ENCODE measurements at regions not wholly inside any gene's neighbourhood (a gene's known extent, or its start where the extent isn't known, plus 50 kb on each side); places are given as distances from the start of the nearest gene placed in this dataset.

DNA sequence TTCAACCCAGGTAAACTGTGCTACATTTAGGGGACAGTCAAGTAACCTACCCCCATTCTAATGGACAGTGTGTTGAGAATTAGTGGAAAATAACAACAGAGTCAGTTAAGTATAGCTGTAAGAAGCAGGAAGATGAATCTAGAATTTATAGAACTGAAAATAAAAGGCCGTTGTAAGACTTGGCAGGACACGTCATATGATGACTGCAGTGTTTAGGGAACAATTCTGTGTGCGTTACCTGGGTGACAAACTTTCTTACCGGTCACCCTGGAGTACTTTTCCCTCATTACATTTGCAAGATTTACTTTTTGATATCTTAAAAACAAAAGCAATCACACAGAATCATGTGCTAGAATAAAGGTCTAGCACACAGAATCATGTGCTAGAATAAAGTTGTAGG lies 536.3 kb upstream of the ZNF717 start:
- intact Hi-C loops (cut with DNase I; ENCODE audit: low total_unique reads) = no loop called here
- no peak for TF ChIP-seq POLR2A (IDR thresholded peaks at IDR 0.05)
- TF ChIP-seq CTCF (IDR thresholded peaks at IDR 0.05) = no peak
- TF ChIP-seq POLR2AphosphoS5 (IDR thresholded peaks at IDR 0.05) = no peak
- Histone ChIP-seq H3K27ac (no peak overlapping the region), H3K27me3 (no peaks in the 10 kb centered on the region), H3K4me3 (no peak overlapping the region), H3K36me3 (no peaks in the 10 kb centered on the region), H3K9me3 (peaks cover 0 to under 1% of the 10 kb centered on the region in 2 donors), H3K4me1 (no peaks in the 10 kb centered on the region)
- no peak for DNase-seq (ENCODE audit: low spot score in 2 of 2)

- no peaks in the 10 kb centered on the region for H3K27me3 ChIP-seq
- no peaks in the 10 kb centered on the region for H3K4me1 ChIP-seq
- no peak for DNase-seq (ENCODE audit: low spot score in 2 of 2)
- H3K27ac ChIP-seq = no peak overlapping the region
- intact Hi-C loops (cut with DNase I; ENCODE audit: low total_unique reads) = no loop called here
- TF ChIP-seq CTCF (IDR thresholded peaks at IDR 0.05) = no peak
- TF ChIP-seq POLR2A (IDR thresholded peaks at IDR 0.05) = no peak
- TF ChIP-seq POLR2AphosphoS5 (IDR thresholded peaks at IDR 0.05) = no peak
- no peaks in the 10 kb centered on the region for H3K9me3 ChIP-seq
- no peak overlapping the region for H3K4me3 ChIP-seq
- H3K36me3 ChIP-seq = no peaks in the 10 kb centered on the region
Measured at GRCh38 chr3:76324101-76324500, 538.8 kb upstream of the ZNF717 start.

GRCh38 chr3:76345878-76346277 lies 560.5 kb upstream of the ZNF717 start:
- intact Hi-C loops (cut with DNase I; ENCODE audit: low total_unique reads) = no loop called here
- Histone ChIP-seq H3K4me1 (no peaks in the 10 kb centered on the region), H3K27me3 (no peaks in the 10 kb centered on the region), H3K36me3 (no peaks in the 10 kb centered on the region), H3K27ac (no peak overlapping the region), H3K4me3 (no peak overlapping the region), H3K9me3 (no peaks in the 10 kb centered on the region)
- TF ChIP-seq POLR2A (IDR thresholded peaks at IDR 0.05) = no peak
- no peak for TF ChIP-seq CTCF (IDR thresholded peaks at IDR 0.05)
- TF ChIP-seq POLR2AphosphoS5 (IDR thresholded peaks at IDR 0.05) = no peak
- no peak for DNase-seq (ENCODE audit: low spot score in 2 of 2)

GRCh38 chr3:76346690-76347089 lies 561.3 kb upstream of the ZNF717 start:
- no peak for TF ChIP-seq CTCF (IDR thresholded peaks at IDR 0.05)
- TF ChIP-seq POLR2AphosphoS5 (IDR thresholded peaks at IDR 0.05) = no peak
- TF ChIP-seq POLR2A (IDR thresholded peaks at IDR 0.05) = no peak
- intact Hi-C loops (cut with DNase I; ENCODE audit: low total_unique reads) = no loop called here
- no peak for DNase-seq (ENCODE audit: low spot score in 2 of 2)
- Histone ChIP-seq H3K27me3 (no peaks in the 10 kb centered on the region), H3K36me3 (no peaks in the 10 kb centered on the region), H3K4me1 (no peaks in the 10 kb centered on the region), H3K27ac (no peak overlapping the region), H3K4me3 (no peak overlapping the region), H3K9me3 (no peaks in the 10 kb centered on the region)

DNA sequence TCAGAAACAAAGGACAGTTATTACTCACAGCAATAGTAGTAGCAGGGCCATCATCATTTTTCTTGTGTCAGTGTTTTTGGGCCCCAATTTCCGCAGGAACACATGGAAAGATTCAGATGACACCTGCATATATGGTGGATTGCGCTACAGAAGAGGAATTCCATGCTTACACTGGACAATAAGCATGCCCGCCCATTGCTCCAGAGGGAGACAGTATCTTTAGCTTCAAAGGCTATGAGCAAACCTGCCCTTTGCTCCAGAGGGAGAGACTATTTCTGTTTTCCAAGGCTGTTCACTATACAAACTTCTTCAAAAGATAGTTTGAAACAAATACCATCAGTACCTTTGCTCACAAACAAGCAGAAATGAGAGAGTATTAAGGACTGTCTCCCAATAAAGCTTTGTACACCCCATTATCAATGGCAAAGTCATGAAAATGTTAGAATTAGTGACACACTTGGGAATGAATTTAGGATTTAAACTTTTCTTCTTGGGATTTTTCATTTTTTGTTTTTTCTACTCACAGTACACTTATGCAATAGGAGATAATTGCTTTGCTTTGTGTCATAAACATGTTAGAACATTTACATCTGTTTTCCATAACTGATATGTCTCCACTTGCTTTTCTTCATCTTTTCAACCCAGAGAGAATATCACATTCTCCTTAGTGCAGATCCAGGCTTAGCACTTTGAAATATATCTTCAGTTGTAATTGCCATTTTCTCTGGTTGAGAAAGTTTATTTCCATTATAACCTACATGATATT lies 564.5 kb upstream of the ZNF717 start:
- intact Hi-C loops (cut with DNase I; ENCODE audit: low total_unique reads) = no loop called here

More for the DNA sequence above, 564.5 kb upstream of the ZNF717 start:
- no peak for DNase-seq (ENCODE audit: low spot score in 2 of 2)
- no peaks in the 10 kb centered on the region for H3K4me1 ChIP-seq
- no peak for TF ChIP-seq POLR2A (IDR thresholded peaks at IDR 0.05)
- no peak for TF ChIP-seq CTCF (IDR thresholded peaks at IDR 0.05)
- no peak for TF ChIP-seq POLR2AphosphoS5 (IDR thresholded peaks at IDR 0.05)
- H3K9me3 ChIP-seq = no peaks in the 10 kb centered on the region
- H3K36me3 ChIP-seq = no peaks in the 10 kb centered on the region
- H3K4me3 ChIP-seq = no peak overlapping the region
- H3K27me3 ChIP-seq = no peaks in the 10 kb centered on the region
- no peak overlapping the region for H3K27ac ChIP-seq

All from breast epithelium (tissue), 4 donors.